Immature natural killer cell (primary cell): ENCODE measurements at regions not wholly inside any gene's neighbourhood (a gene's known extent, or its start where the extent isn't known, plus 50 kb on each side); places are given as distances from the start of the nearest gene placed in this dataset.

Source experiments
- DNase-seq, 3 donors: peaks; one replicate each; pipeline ENCODE4 v3.0.0; 2022; ENCODE audit warnings: mixed read lengths in 1 of 3
- H3K27ac Mint-ChIP-seq, 6 donors: one replicate each; pipeline ENCODE4 v1.8.0; 2020; ENCODE audit warnings: mixed read lengths in 6 of 6, mild to moderate bottlenecking in 5 of 6, inconsistent platforms in 4 of 6, moderate library complexity in 3 of 6
- H3K27me3 Mint-ChIP-seq, 3 donors: one replicate each; pipeline ENCODE4 v1.8.0; 2020 to 2021; ENCODE audit warnings: low read depth in 3 of 3, mild to moderate bottlenecking in 3 of 3, mixed read lengths in 3 of 3, moderate library complexity in 3 of 3, inconsistent platforms in 1 of 3
- H3K36me3 Mint-ChIP-seq, 3 donors: one replicate each; pipeline ENCODE4 v1.8.0; 2020; ENCODE audit warnings: mixed read lengths in 3 of 3, inconsistent platforms in 2 of 3, mild to moderate bottlenecking in 2 of 3
- H3K4me1 Mint-ChIP-seq, 2 donors: one replicate each; pipeline ENCODE4 v1.8.0; 2020; ENCODE audit warnings: inconsistent platforms in 2 of 2, mild to moderate bottlenecking in 2 of 2, mixed read lengths in 2 of 2, moderate library complexity in 1 of 2
- H3K4me3 Mint-ChIP-seq, 5 donors: one replicate each; pipeline ENCODE4 v1.8.0; 2020; ENCODE audit warnings: mild to moderate bottlenecking in 5 of 5, mixed read lengths in 5 of 5, inconsistent platforms in 3 of 5, moderate library complexity in 3 of 5
- H3K9me3 Mint-ChIP-seq, 6 donors: one replicate each; pipeline ENCODE4 v1.8.0; 2020; ENCODE audit warnings: mild to moderate bottlenecking in 6 of 6, mixed read lengths in 6 of 6, inconsistent platforms in 4 of 6, moderate library complexity in 3 of 6

- no peak overlapping the region for H3K27ac Mint-ChIP-seq
- peaks cover 0 to 2% (median 0%) of the 10 kb centered on the region in 3 donors for H3K27me3 Mint-ChIP-seq
- no peak for DNase-seq
- H3K9me3 Mint-ChIP-seq = peaks cover 11 to 53% (median 22%) of the 10 kb centered on the region in 6 donors
- H3K4me3 Mint-ChIP-seq = no peak overlapping the region
- peaks cover 0 to 10% (median 0%) of the 10 kb centered on the region in 3 donors for H3K36me3 Mint-ChIP-seq
- H3K4me1 Mint-ChIP-seq = no peaks in the 10 kb centered on the region
These were observed 601.7 kb upstream of the ANO3 start for GRCh38 chr11:25730230-25730629.

- no peak for DNase-seq
- Mint-ChIP-seq H3K36me3 (no peaks in the 10 kb centered on the region), H3K27ac (no peak overlapping the region), H3K9me3 (peaks cover 0 to 24% (median 9%) of the 10 kb centered on the region in 6 donors), H3K4me3 (no peak overlapping the region), H3K4me1 (no peaks in the 10 kb centered on the region), H3K27me3 (no peaks in the 10 kb centered on the region)
These were observed 598.2 kb upstream of the ANO3 start for GRCh38 chr11:25733777-25734176.

GRCh38 chr11:25734591-25735211 is 597.2 kb upstream of the ANO3 start:
- Mint-ChIP-seq H3K36me3 (no peaks in the 10 kb centered on the region), H3K4me3 (no peak overlapping the region), H3K27ac (no peak overlapping the region), H3K4me1 (no peaks in the 10 kb centered on the region), H3K27me3 (no peaks in the 10 kb centered on the region), H3K9me3 (peaks cover 0 to 25% (median 6%) of the 10 kb centered on the region in 6 donors)
- DNase-seq = no peak

GRCh38 chr11:25737071-25737675 is 594.8 kb upstream of the ANO3 start:
- H3K36me3 Mint-ChIP-seq = no peaks in the 10 kb centered on the region
- peaks cover 0 to 24% (median 6%) of the 10 kb centered on the region in 6 donors for H3K9me3 Mint-ChIP-seq
- H3K27ac Mint-ChIP-seq = no peak overlapping the region
- no peak overlapping the region for H3K4me3 Mint-ChIP-seq
- peaks cover 0 to 3% (median 0%) of the 10 kb centered on the region in 3 donors for H3K27me3 Mint-ChIP-seq
- no peak for DNase-seq
- H3K4me1 Mint-ChIP-seq = no peaks in the 10 kb centered on the region

- no peak overlapping the region for H3K4me3 Mint-ChIP-seq
- no peaks in the 10 kb centered on the region for H3K36me3 Mint-ChIP-seq
- H3K27ac Mint-ChIP-seq = no peak overlapping the region
- peaks cover 0 to 29% (median 5%) of the 10 kb centered on the region in 6 donors for H3K9me3 Mint-ChIP-seq
- H3K4me1 Mint-ChIP-seq = no peaks in the 10 kb centered on the region
- peaks cover 0 to 3% (median 0%) of the 10 kb centered on the region in 3 donors for H3K27me3 Mint-ChIP-seq
- DNase-seq = no peak
These were observed 590.0 kb upstream of the ANO3 start for GRCh38 chr11:25741886-25742285.

- Mint-ChIP-seq H3K36me3 (no peaks in the 10 kb centered on the region), H3K4me3 (no peak overlapping the region), H3K27ac (no peak overlapping the region), H3K4me1 (no peaks in the 10 kb centered on the region), H3K9me3 (peaks cover 0 to 29% (median 4%) of the 10 kb centered on the region in 6 donors), H3K27me3 (peaks cover 0 to 3% (median 0%) of the 10 kb centered on the region in 3 donors)
- DNase-seq = no peak
These were observed 589.1 kb upstream of the ANO3 start for GRCh38 chr11:25742800-25743199.

- H3K9me3 Mint-ChIP-seq = peaks cover 8 to 42% (median 15%) of the 10 kb centered on the region in 6 donors
- DNase-seq = no peak
- no peaks in the 10 kb centered on the region for H3K4me1 Mint-ChIP-seq
- H3K27ac Mint-ChIP-seq = no peak overlapping the region
- peaks cover 0 to under 1% (median 0%) of the 10 kb centered on the region in 3 donors for H3K27me3 Mint-ChIP-seq
- no peak overlapping the region for H3K4me3 Mint-ChIP-seq
- no peaks in the 10 kb centered on the region for H3K36me3 Mint-ChIP-seq
These were observed 576.5 kb upstream of the ANO3 start for GRCh38 chr11:25755381-25755780.

GRCh38 chr11:25755918-25756584 is 575.9 kb upstream of the ANO3 start:
- Mint-ChIP-seq H3K9me3 (peaks cover 8 to 48% (median 19%) of the 10 kb centered on the region in 6 donors), H3K27me3 (peaks cover 0 to 1% (median 0%) of the 10 kb centered on the region in 3 donors), H3K36me3 (no peaks in the 10 kb centered on the region), H3K4me1 (no peaks in the 10 kb centered on the region), H3K27ac (no peak overlapping the region), H3K4me3 (no peak overlapping the region)
- DNase-seq = no peak

- peaks cover 8 to 57% (median 34%) of the 10 kb centered on the region in 6 donors for H3K9me3 Mint-ChIP-seq
- H3K4me3 Mint-ChIP-seq = no peak overlapping the region
- H3K27me3 Mint-ChIP-seq = peaks cover 0 to 1% (median 0%) of the 10 kb centered on the region in 3 donors
- H3K4me1 Mint-ChIP-seq = no peaks in the 10 kb centered on the region
- no peak overlapping the region for H3K27ac Mint-ChIP-seq
- DNase-seq = no peak
- no peaks in the 10 kb centered on the region for H3K36me3 Mint-ChIP-seq
These were observed 573.7 kb upstream of the ANO3 start for GRCh38 chr11:25758145-25758661.

- H3K9me3 Mint-ChIP-seq = peaks cover 0 to 39% (median 16%) of the 10 kb centered on the region in 6 donors
- H3K27me3 Mint-ChIP-seq = peaks cover 0 to 2% (median 0%) of the 10 kb centered on the region in 3 donors
- no peaks in the 10 kb centered on the region for H3K4me1 Mint-ChIP-seq
- H3K27ac Mint-ChIP-seq = no peak overlapping the region
- no peak overlapping the region for H3K4me3 Mint-ChIP-seq
- DNase-seq = no peak
- no peaks in the 10 kb centered on the region for H3K36me3 Mint-ChIP-seq
These were observed 565.5 kb upstream of the ANO3 start for GRCh38 chr11:25766332-25767015.

GRCh38 chr11:25769287-25769686 is 562.6 kb upstream of the ANO3 start:
- Mint-ChIP-seq H3K4me3 (no peak overlapping the region), H3K27me3 (peaks cover 0 to 2% (median 0%) of the 10 kb centered on the region in 3 donors), H3K9me3 (peaks cover 0 to 19% (median 5%) of the 10 kb centered on the region in 6 donors), H3K4me1 (no peaks in the 10 kb centered on the region), H3K27ac (no peak overlapping the region), H3K36me3 (no peaks in the 10 kb centered on the region)
- no peak for DNase-seq

- no peaks in the 10 kb centered on the region for H3K4me1 Mint-ChIP-seq
- H3K4me3 Mint-ChIP-seq = no peak overlapping the region
- no peak overlapping the region for H3K27ac Mint-ChIP-seq
- DNase-seq = no peak
- peaks cover 0 to 18% (median 9%) of the 10 kb centered on the region in 6 donors for H3K9me3 Mint-ChIP-seq
- peaks cover 0 to 2% (median 0%) of the 10 kb centered on the region in 3 donors for H3K27me3 Mint-ChIP-seq
- H3K36me3 Mint-ChIP-seq = no peaks in the 10 kb centered on the region
These were observed 560.3 kb upstream of the ANO3 start for GRCh38 chr11:25771605-25772004.

- no peak overlapping the region for H3K27ac Mint-ChIP-seq
- peaks cover 0 to 2% (median 0%) of the 10 kb centered on the region in 3 donors for H3K27me3 Mint-ChIP-seq
- peaks cover 0 to 18% (median 4%) of the 10 kb centered on the region in 6 donors for H3K9me3 Mint-ChIP-seq
These were observed 556.3 kb upstream of the ANO3 start for GRCh38 chr11:25775603-25776002.

More at GRCh38 chr11:25775603-25776002, 556.3 kb upstream of the ANO3 start:
- Mint-ChIP-seq H3K36me3 (no peaks in the 10 kb centered on the region), H3K4me3 (no peak overlapping the region), H3K4me1 (no peaks in the 10 kb centered on the region)
- DNase-seq = no peak
